Endothelial cell of umbilical vein (primary cell): ENCODE measurements at regions not wholly inside any gene's neighbourhood (a gene's known extent, or its start where the extent isn't known, plus 50 kb on each side); places are given as distances from the start of the nearest gene placed in this dataset.

Experiments used
- BruUV-seq: library from RNA; stranded (reverse); fragments of 400-500 nt; replicated peaks from 2 replicates; lab custom pipeline; 2021; lab: Mats Ljungman, UMichigan
- CTCF ChIA-PET: fragments of 300-600, 350-600 bp; sonication (Branson Sonifier 250); formaldehyde crosslinking; loops from one replicate; lab custom pipeline; 2021; ENCODE audit warnings: antibody characterized with exemption, inconsistent platforms; lab: Charles Lee
- POLR2A ChIA-PET: fragments of 300-600, 350-600 bp; sonication (Branson Sonifier 250); formaldehyde crosslinking; loops from one replicate; lab custom pipeline; 2021; ENCODE audit warnings: antibody characterized with exemption, inconsistent platforms; lab: Charles Lee
- DNase-seq: peaks from one replicate; pipeline ENCODE4 v3.0.0-alpha.2; 2011; ENCODE audit warnings: low read depth, low spot score
- FAIRE-seq: peaks from 2 replicates; lab custom pipeline; 2011; peaks lifted over from hg19 to GRCh38; lab: Jason Lieb, UNC
- H2AFZ ChIP-seq: 2 replicates; pipeline ENCODE4 v1.6.0; 2012; ENCODE audit warnings: low read depth, low read length, control low read depth, inconsistent platforms
- H3K27ac ChIP-seq: 2 replicates; pipeline ENCODE4 v1.5.1; 2011; ENCODE audit warnings: low read depth, mild to moderate bottlenecking, control low read depth, low read length, moderate library complexity; ENCODE audit not compliant: insufficient read depth
- H3K27me3 ChIP-seq, 2 experiments: 2 replicates each; pipeline versions ENCODE4 v1.6.0 to v1.6.1; 2011; ENCODE audit warnings: low read length in 2 of 2, mixed read lengths in 1 of 2; ENCODE audit not compliant: control insufficient read depth in 2 of 2, insufficient read depth in 2 of 2
- H3K36me3 ChIP-seq, 2 experiments: 2 replicates in 1 of 2; 3 replicates in 1 of 2; pipeline ENCODE4 v1.5.1; 2011; ENCODE audit warnings: low read length in 2 of 2, mild to moderate bottlenecking in 1 of 2, moderate library complexity in 1 of 2; ENCODE audit not compliant: control insufficient read depth in 2 of 2, insufficient read depth in 2 of 2; ENCODE audit errors: extremely low read depth in 1 of 2
- H3K4me1 ChIP-seq: 3 replicates; pipeline ENCODE4 v1.5.1; 2011; ENCODE audit warnings: mild to moderate bottlenecking, low read length; ENCODE audit not compliant: control insufficient read depth, insufficient read depth; ENCODE audit errors: extremely low read depth
- H3K4me2 ChIP-seq: 2 replicates; pipeline ENCODE4 v1.6.1; 2011; ENCODE audit warnings: low read length, control low read depth, mixed read lengths; ENCODE audit not compliant: insufficient read depth
- H3K4me3 ChIP-seq, 3 experiments: fragments of 200-600 bp in 1 of 3; sonication (generic), shearing (Covaris generic) in 1 of 3; replicated peaks in 1 of 3; 2 replicates each; pipeline ENCODE4 v1.5.1; 2011 to 2016; ENCODE audit warnings: control low read depth in 3 of 3, low read length in 3 of 3, mild to moderate bottlenecking in 2 of 3, inconsistent platforms in 1 of 3, low read depth in 1 of 3, moderate library complexity in 1 of 3; ENCODE audit not compliant: insufficient read depth in 1 of 3
- H3K79me2 ChIP-seq: 2 replicates; pipeline ENCODE4 v1.6.0; 2012; ENCODE audit warnings: low read length, inconsistent platforms; ENCODE audit not compliant: control insufficient read depth, insufficient read depth
- H3K9ac ChIP-seq: replicated peaks from 2 replicates; pipeline ENCODE3; 2011; ENCODE audit warnings: low read length, control low read depth; ENCODE audit not compliant: insufficient read depth; ENCODE audit errors: extremely low read depth
- H3K9me1 ChIP-seq: replicated peaks from 3 replicates; pipeline ENCODE4 v1.6.0; 2011; ENCODE audit warnings: mild to moderate bottlenecking, low read length; ENCODE audit not compliant: control insufficient read depth, insufficient read depth; ENCODE audit errors: extremely low read depth
- H3K9me3 ChIP-seq: replicated peaks from 2 replicates; pipeline ENCODE4 v1.5.1; 2012; ENCODE audit warnings: low read length, inconsistent platforms; ENCODE audit not compliant: control insufficient read depth, insufficient read depth
- H4K20me1 ChIP-seq: replicated peaks from 2 replicates; pipeline ENCODE3; 2011; ENCODE audit warnings: mild to moderate bottlenecking, low read length; ENCODE audit not compliant: control insufficient read depth, insufficient read depth; ENCODE audit errors: extremely low read depth
- EZH2 ChIP-seq: IDR thresholded peaks from 2 replicates; pipeline ENCODE4 v1.6.1; 2012; ENCODE audit warnings: borderline replicate concordance, low read depth, mild to moderate bottlenecking, moderate library complexity, low read length, inconsistent platforms; ENCODE audit not compliant: severe bottlenecking
- FOS ChIP-seq: IDR thresholded peaks from 2 replicates; pipeline ENCODE4 v1.6.1; 2011; ENCODE audit warnings: mild to moderate bottlenecking, low read length, moderate library complexity, borderline replicate concordance; ENCODE audit not compliant: insufficient read depth
- GATA2 ChIP-seq: IDR thresholded peaks from 2 replicates; pipeline ENCODE4 v1.7.0; 2011; ENCODE audit warnings: low read depth, mild to moderate bottlenecking, moderate library complexity, mixed read lengths, low read length; ENCODE audit not compliant: insufficient read length, insufficient read depth
- JUN ChIP-seq: IDR thresholded peaks from 2 replicates; pipeline ENCODE4 v1.6.1; 2011; ENCODE audit warnings: borderline replicate concordance, low read depth; ENCODE audit not compliant: insufficient read length, insufficient read depth
- MYC ChIP-seq: IDR thresholded peaks from one replicate; pipeline ENCODE4 v1.6.1; 2011; ENCODE audit warnings: mild to moderate bottlenecking, low read depth, low read length
- POLR2A ChIP-seq: IDR thresholded peaks from 2 replicates; pipeline ENCODE4 v1.6.1; 2012; ENCODE audit warnings: low read depth, mild to moderate bottlenecking, control low read depth, low read length
- POLR2AphosphoS5 ChIP-seq: IDR thresholded peaks from 2 replicates; pipeline ENCODE4 v1.6.1; 2012; ENCODE audit warnings: low read depth, mild to moderate bottlenecking, control low read depth, low read length, moderate library complexity; ENCODE audit not compliant: insufficient read depth
- dilution Hi-C: fragments of 300-500 bp; cut with MboI; formaldehyde crosslinking; loops from one replicate; pipeline ENCODE4 v1.15.0; 2019; ENCODE audit warnings: low sequenced_read_pairs; ENCODE audit not compliant: extremely low pct_ligation_motif_present
- intact Hi-C: fragments of 100-400 bp; cut with micrococcal nuclease; formaldehyde crosslinking; loops from one replicate; pipeline ENCODE4 v1.10.0; 2022
- TF ChIP-seq, protein P1 (sequence below): IDR thresholded peaks from 2 replicates; pipeline ENCODE4 v1.6.1; 2011; ENCODE audit not compliant: insufficient read depth, insufficient read length
- TF ChIP-seq, protein P2 (sequence below), 2 donors: IDR thresholded peaks; 1 replicate in 1 of 2; 2 replicates in 1 of 2; pipeline ENCODE4 v1.5.1; 2011; ENCODE audit warnings: low read length in 2 of 2, mild to moderate bottlenecking in 2 of 2, moderate library complexity in 2 of 2, control low read depth in 1 of 2, inconsistent platforms in 1 of 2, low read depth in 1 of 2; ENCODE audit not compliant: insufficient read depth in 1 of 2; ENCODE audit errors: extremely low read depth in 1 of 2

DNA sequence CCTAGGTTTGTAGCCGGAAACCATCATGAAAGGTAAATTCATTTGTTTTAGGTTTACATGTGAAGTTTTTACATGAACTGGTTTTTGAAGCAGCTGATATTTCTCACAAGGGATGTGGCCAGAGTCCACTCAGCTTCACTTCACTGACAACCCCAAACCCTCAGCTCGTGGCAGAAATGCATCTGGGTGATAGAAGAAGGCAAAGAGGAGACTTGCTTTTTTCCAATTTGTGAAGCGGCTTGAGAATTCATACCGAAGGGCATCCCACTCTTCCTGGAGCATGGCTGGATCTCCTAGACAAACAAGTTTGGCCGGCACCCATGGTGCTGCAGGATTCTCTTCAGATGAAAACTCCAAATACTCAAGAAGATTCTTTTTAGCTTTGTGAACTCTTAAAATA lies 392.8 kb upstream of the CNR1 start:
- Histone ChIP-seq H2AFZ (no peak overlapping the region), H3K79me2 (no peaks in the 10 kb centered on the region), H3K4me1 (no peaks in the 10 kb centered on the region), H3K27ac (no peak overlapping the region), H4K20me1 (no peaks in the 10 kb centered on the region), H3K27me3 (peaks cover 0 to 2% of the 10 kb centered on the region in 2 experiments), H3K9ac (no peak overlapping the region), H3K9me3 (no peaks in the 10 kb centered on the region), H3K36me3 (no peaks in the 10 kb centered on the region), H3K4me2 (no peak overlapping the region), H3K4me3 (no peak overlapping the region), H3K9me1 (no peaks in the 10 kb centered on the region)
- no TSS peak for BruUV-seq
- DNase-seq (no peak), FAIRE-seq (no peak)
- CTCF ChIA-PET = no interaction called here
- dilution Hi-C loops = no loop called here
- POLR2A ChIA-PET = no interaction called here
- no peak for TF ChIP-seq EZH2
- intact Hi-C loops = no loop called here

DNA sequence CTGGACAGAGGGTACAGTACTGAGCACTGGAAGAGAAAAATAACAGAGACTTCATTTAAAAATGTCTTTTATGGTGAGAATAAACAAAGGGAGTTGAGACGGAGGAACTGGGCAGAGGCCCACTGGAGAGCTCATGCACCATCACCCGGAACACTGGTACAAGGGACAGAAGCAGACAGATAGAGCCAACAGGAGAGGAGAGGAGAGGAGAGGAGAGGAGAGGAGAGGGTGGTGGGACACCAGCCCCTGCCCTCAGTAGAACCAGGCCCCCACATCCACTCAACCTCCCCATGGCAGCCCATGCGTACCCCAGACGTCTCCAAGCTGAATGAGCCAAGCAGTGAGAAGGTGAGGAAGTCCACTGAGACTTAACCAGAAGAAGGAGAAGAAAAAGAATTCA lies 390.5 kb upstream of the CNR1 start:
- FAIRE-seq (no peak), DNase-seq (no peak)
- H2AFZ ChIP-seq = no peak overlapping the region
- H3K27ac ChIP-seq = no peak overlapping the region
- POLR2A ChIA-PET = no interaction called here
- TF ChIP-seq EZH2 (no peak), POLR2A (no peak), POLR2AphosphoS5 (no peak), MYC (no peak), JUN (no peak), GATA2 (no peak), FOS (no peak)
- TF ChIP-seq, protein P1, sequence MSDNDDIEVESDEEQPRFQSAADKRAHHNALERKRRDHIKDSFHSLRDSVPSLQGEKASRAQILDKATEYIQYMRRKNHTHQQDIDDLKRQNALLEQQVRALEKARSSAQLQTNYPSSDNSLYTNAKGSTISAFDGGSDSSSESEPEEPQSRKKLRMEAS = no peak
- TF ChIP-seq, protein P2, sequence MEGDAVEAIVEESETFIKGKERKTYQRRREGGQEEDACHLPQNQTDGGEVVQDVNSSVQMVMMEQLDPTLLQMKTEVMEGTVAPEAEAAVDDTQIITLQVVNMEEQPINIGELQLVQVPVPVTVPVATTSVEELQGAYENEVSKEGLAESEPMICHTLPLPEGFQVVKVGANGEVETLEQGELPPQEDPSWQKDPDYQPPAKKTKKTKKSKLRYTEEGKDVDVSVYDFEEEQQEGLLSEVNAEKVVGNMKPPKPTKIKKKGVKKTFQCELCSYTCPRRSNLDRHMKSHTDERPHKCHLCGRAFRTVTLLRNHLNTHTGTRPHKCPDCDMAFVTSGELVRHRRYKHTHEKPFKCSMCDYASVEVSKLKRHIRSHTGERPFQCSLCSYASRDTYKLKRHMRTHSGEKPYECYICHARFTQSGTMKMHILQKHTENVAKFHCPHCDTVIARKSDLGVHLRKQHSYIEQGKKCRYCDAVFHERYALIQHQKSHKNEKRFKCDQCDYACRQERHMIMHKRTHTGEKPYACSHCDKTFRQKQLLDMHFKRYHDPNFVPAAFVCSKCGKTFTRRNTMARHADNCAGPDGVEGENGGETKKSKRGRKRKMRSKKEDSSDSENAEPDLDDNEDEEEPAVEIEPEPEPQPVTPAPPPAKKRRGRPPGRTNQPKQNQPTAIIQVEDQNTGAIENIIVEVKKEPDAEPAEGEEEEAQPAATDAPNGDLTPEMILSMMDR (IDR thresholded peaks at IDR 0.05; ENCODE audit: extremely low read depth in 1 of 2, insufficient read depth in 1 of 2, low read depth in 1 of 2, low read length in 2 of 2) = no peak
- peaks cover 0 to 2% of the 10 kb centered on the region in 2 experiments for H3K27me3 ChIP-seq
- no peak overlapping the region for H3K4me2 ChIP-seq
- dilution Hi-C loops = no loop called here
- no peaks in the 10 kb centered on the region for H4K20me1 ChIP-seq
- CTCF ChIA-PET = no interaction called here
- H3K9ac ChIP-seq = no peak overlapping the region
- no TSS peak for BruUV-seq
- no peaks in the 10 kb centered on the region for H3K79me2 ChIP-seq
- no peaks in the 10 kb centered on the region for H3K9me1 ChIP-seq
- H3K9me3 ChIP-seq = no peaks in the 10 kb centered on the region
- intact Hi-C loops = no loop called here
- H3K36me3 ChIP-seq = no peaks in the 10 kb centered on the region
- no peaks in the 10 kb centered on the region for H3K4me1 ChIP-seq
- H3K4me3 ChIP-seq = no peak overlapping the region
